ENCODE measurements at regions not wholly inside any gene's neighbourhood (a gene's known extent, or its start where the extent isn't known, plus 50 kb on each side); places are given as distances from the start of the nearest gene placed in this dataset.

DNA sequence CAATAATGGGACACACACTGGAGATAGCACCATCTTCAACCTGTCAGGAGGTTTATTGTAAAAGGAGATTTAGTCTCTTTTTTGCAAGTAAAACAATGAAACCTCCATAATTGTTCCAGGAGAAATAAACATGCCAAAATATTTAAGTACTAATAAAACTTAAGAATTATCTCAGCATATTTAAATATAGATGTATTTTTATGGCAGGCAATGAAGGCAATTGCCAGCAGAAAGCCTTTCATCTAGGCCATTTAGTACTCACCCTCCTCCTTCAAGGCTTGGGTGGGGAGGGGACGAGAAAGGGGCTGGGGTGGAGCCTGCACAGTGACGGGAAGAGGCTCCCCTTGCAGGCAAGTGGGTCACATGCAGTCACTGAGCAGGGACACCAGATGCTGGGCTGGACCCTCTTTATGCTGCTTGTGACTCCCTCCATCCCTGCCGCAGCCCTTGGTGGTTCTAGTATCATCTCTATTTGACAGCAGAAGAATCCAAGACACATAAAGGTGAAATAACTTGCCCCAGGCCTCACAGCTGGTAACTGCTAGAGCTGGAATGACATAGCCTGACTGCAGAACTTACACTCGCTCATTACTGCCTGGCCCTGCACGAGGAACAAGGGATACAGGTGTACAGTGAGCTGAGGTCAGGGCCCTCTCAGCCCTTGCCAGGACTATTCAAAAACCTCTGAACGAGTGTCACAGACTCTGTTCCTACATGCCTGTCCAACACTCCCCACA is 449.5 kb upstream of the ZMIZ1 start:
- DNase-seq (ENCODE audit: low spot score): peak; percentile 61

DNA sequence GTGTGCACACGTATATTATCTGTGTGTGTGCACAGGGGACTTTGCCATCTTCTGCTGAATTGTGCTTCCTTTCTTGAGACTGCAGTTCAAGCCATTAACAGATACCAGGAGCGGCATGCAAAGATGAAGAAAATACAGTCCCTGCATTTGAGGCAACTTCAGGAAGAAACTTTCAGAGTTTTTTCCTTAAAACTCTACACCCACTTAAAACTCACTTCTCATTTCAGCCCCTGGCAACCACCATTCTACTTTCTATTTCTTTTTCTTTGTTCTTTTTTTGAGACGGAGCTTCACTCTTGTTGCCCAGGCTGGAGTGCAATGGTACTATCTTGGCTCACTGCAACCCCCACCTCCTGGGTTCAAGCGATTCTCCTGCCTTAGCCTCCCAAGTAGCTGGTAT is 448.9 kb upstream of the ZMIZ1 start:
- no peak for DNase-seq (ENCODE audit: low spot score)

DNA sequence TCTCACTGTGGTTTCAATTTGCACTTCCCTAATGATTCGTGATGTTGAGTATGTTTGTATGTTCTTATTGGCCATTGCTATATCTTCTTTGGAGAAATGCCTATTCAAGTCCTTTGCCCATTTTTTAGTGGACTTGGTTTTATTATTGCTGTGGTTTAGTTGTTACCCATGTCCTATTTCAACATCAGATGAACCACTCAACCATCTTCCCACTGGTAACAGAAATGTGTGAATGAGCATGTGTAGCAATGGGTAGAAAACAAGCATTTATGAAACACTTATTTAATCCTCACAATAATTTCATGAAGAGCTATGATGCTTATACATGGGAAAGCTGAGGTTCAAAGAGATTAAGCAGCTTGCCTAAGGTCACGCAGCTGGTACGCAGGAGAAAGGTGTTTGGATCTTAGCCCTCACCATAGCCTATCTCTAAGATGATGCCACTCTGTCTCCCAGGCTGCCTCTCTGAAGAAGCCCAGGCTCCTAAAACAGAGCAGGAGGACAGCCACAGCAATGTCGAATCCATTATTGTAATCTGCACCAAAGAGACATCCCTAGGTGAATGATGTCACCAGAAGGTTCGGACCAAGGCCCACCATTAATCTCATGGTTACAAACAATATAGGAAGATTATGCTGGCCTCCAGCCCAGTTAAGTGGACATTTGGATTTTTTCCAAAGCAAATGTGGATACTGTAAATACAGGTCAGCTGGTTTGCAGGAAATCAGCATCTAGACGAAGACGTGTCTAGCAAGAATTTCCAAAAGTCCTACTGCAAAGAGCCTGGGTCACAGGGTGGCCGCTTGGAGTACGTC is 447.6 kb upstream of the ZMIZ1 start:
- DNase-seq (ENCODE audit: low spot score): peak; percentile 49

DNA sequence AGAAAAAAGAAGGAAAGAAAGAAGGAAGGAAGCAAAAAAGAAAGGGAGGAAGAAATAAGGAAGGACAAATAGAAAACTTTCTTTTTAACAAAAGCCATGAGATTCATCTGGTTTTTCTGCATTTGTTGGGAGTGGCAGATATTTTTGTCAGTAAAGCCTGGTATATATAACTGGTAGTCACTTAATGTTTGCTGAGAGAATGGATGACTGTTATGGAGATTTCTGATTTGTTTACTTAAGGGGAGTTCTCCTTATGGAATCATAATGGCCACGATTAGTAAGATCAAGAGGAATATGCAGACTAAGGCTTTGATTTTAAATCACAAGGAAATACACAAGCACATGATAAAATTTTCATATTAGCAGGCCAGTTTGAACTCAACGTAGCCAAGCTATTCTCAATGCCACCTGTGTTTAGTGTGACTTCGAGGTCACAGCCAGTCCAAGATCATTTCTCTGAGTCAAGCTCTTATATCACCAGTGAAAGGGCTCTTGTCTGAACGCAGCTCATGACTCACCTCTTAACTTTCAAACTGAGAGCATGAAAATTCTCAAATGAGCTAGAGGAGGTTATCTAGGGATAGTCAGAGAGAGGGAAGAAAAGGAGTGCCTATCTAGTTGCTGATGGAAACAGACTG is 445.1 kb upstream of the ZMIZ1 start:
- DNase-seq (ENCODE audit: low spot score): peak; percentile 3

DNA sequence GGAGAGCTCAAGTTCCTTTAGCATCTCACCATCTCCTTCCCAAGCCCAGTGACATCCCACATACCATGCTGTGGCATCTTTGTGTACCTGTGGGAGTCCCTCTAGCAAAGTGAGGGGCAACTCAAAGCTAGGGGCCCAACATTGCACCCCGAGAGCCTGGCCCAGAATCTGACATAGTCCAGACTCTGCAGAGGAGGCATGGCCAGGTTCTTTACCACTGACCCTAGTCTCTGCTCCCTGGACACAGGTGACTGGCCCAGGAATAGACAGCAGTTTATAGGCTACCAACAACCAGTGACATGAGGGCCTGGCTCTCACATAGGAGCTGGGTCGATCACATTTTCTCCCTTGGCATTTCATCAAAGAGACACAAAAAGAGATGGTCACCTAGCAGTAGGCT is 444.0 kb upstream of the ZMIZ1 start:
- no peak for DNase-seq (ENCODE audit: low spot score)

DNA sequence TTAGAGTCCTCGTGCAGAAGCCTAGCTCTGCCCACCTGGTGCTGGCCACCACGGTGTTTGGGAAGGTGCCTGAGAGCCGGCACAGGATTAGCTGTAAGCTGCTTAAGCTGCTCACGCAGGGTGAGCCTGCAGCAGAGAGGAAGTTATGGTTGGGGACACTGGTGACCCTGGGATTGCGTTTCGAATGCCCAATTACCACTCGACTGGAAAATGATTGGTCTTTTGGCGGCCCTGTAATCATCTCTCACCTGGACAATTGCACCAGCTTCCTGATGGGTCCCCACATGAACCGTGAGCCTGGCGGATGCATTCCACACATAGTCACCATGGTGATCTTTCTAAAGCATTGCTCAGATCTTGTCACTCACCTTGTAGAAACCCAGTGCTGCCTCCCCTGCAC is 442.3 kb upstream of the ZMIZ1 start:
- no peak for DNase-seq (ENCODE audit: low spot score)

DNA sequence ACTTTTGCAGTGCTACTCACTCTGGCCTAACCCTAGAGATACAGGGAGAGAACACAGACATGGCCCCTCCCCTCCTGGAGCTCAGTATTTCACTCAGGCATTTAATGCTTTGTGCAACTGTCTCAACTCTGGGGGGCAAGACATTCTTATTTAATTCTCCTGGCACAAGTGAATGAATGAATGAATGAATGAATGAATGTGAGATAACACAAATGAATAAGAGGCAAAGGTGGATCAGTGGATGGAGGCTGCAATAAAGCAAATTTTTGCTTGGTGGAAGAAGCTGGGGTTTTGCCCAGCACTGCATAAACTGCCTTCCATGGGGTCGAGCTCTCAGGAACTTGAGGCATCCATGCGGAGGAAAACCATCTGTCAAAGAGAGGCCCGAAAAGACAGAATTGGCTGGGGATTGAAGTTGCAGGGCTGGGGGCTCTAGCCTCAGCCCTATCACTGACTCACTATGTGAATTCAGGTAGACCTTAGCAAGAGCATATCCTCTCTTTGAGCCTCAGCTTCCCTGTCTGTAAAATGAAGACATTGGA is 441.4 kb upstream of the ZMIZ1 start:
- DNase-seq (ENCODE audit: low spot score): no peak

DNA sequence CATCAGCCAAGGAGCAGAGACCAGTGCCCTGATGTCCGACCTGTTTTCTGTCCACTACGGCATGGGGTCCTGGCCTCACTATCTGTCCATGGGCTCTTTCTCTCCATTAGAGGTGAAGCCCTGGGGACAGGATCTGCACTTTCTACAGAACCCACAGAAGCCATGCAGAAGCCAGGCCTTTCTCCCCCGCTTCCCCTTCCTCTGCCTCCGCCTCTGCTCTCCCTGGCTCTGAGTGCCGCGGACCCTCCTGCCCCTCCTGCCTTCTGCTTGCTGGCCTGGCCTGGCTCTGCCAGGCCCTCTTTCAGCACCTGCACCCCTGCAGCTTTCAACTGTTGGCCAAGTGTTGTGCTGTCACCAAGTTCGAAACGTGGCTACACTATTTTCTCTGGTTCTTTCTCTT is 439.8 kb upstream of the ZMIZ1 start:
- no peak for DNase-seq (ENCODE audit: low spot score)

DNA sequence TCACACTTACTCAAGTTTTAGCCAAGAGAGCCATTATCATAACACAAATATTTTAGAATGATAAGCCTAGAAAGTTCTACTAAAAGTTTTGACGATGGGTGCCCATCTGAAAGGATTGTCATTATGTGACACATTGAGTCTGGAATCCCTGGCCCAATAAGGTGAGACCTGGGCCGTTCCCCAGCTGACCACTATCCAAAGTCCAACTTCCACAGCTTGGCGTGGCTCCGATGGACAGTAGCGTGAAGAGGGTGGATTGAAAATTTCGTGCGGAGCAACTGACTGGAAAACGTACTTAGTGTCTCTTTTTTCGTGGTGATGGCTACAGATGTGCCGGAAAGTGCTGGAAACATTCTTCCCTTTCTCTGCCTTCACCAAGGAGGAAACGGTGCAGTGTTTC is 439.0 kb upstream of the ZMIZ1 start:
- no peak for DNase-seq (ENCODE audit: low spot score)

DNA sequence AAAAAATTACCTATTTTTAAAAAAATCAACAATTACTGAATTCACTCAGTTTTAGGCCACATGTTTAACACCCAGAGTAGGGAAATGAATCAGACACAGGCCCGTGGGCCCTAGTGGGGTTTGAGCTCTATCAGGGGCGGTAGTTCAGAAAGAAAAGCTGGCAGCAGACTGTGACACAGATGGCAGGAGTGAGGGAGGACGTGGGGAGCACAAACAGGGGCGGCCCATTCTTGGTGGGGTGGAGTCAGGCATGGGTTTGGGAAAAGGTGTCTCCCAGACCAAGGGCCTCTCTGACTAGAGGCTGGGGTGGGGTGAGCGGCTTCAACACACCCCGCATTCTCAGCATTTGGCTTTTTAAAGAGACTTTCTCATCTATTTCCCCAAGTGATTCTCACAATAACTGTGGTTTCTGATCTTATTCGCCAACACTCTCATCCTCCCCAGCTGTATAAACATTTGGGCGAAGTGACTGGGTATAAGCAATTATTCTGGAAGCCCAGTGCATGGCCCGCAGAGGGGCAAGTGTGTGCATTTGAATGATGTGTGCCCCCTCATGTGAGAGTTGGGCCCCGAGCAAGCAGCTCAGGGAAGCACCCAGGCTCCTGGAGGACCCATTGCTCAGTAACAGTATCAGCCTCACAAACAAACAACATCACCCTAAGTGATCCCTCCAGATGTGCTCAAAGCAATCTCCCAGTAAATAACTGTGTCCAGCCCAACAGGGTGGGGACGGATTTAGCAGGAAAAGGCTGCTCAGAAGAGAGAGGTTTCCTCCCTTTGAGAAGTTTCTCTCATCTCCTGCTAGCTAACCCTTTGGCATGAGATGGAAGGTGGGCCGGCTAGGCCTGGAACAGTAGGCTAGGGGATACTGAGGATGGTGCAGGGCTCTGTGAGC is 437.6 kb upstream of the ZMIZ1 start:
- no peak for DNase-seq (ENCODE audit: low spot score)

DNA sequence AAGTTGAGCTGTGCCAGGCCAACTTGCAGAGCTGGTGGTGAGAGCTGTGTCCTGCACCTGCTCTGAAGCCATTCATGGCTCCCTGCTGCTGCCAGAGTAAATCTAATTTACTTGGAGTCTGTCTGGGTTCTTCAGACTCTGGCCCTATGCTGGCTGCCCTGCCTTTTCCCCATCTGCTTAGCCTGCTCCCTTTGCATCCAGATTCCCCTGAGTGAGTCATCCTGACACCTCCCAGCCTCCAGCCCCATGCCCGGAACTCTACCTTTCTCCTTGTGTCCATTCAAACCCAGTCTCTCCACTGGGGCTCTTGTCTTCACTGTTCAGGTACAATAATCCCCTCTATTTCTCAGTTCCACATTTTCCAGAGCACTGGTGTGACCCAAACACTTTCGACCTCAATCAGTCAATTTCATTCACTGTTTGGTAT is 434.4 kb upstream of the ZMIZ1 start:
- no peak for DNase-seq (ENCODE audit: low spot score)

DNA sequence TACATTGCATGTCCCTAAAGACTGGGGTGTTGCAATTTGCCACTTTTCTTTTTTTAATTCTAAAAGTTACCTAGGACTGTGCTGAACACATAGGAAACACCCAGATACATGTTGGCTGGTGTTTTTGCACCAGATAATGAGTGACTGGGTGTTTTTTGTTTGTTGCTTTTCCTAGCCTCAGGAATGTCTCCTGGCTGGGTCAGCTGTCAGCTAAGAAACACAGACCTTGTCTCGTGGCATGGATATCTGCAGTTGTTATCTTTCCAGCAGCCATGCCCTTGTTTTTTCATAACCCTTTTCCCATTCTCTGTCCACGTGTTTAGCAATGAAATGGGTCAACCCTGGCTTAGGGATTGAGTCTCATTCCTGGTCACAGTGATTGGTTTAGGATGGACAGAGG is 433.9 kb upstream of the ZMIZ1 start:
- no peak for DNase-seq (ENCODE audit: low spot score)

DNA sequence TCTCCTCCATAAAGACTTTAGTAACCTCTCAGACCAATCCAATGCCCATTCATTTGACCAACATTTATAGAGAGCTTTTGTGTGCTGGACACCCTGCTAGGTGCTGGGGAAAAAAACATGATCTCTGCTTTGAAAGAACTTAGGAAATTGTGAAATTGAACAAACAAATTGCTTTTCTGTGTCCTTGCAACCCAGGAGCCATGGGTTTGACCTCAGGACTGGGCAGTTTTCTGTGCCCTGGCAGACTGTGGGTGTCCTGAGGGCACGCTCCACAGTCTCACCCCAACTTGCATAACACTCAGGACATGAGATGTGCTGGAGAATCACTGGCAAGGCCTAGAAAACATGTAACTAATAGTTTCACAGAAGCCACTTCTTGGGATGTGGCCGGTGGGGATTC is 429.1 kb upstream of the ZMIZ1 start:
- no peak for DNase-seq (ENCODE audit: low spot score)

DNA sequence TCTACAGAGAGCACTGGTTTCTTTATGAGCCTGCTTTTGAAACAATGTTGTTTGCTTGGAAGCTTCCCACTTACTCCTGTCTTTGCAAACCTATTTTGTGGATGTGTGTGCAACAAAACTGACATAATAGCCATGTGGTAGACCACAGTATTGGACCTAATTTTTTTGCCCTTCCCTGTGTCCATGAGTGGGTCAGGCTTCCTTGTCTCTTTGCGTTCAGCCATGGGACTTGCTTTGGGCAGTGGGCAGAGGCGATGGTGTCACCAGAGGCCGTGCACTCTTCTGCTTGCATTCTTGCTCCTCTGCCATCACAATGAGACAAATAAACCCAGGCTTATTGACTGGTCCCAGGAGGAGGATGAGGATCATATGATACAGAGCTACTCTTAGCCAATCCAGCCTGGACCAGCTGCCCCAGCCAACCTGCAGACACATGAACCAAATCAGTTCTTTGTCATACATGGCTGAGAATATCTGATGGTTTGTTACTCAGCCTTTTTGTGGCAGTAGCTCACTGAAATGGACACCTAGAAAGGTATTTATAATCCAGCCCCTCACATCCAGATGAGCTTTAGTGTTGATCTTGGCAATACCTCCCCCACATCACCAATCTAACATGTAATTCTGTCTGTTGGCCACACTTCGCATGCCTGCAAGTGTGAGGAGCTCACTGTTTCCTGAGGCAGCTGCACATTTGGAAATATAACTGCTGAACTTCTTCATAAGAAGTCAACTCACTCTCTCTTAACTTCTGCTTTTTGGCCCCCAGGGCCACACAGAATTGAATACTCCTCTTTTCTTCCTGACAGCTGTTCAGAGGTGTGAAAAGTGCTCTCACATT is 427.8 kb upstream of the ZMIZ1 start:
- no peak for DNase-seq (ENCODE audit: low spot score)

DNA sequence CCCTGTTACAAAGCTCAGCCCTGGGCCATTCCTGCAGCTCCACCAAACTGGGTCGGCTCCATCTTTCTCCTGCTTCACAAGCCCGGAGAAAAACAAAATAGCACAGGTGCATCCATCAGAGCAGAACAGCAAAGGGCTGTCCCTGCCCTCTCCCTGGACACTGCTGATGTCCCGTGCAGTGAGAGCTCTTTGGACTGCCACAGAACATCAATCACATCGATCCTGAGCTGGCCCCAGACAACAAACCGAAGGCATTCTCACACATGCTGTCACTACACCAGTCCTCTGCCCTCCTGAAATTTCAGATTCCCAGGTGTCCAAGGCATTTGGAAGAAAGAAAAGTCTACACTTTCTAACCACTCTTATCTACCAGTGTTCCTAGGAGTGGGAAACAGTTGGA is 427.1 kb upstream of the ZMIZ1 start:
- DNase-seq (ENCODE audit: low spot score): no peak

DNA sequence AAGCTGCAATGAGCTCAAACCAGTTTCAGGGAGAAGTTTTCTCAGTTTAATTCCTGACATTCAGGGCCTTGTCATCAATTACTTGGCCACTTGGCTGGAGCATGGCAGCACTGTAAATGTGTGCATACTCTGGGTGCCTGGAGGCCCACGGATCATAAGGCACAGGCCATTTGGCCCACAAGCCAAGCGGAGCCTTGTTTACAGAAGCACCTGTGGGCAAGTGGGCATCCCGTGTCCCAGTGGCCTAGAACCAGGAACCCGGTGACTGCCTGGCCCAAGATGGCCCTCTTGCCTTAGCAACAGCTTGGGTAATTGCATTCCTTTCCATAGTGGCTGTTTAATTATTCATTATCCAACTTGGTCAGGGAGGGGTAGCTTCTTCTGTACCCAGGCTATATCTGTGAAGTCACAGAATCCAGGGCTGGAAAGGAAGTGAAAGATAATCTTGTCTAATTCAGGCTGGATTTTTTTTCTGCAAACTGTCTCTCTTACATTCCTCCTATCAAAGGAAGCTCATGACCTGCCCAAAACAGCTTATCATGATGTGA is 426.4 kb upstream of the ZMIZ1 start:
- DNase-seq (ENCODE audit: low spot score): no peak

DNA sequence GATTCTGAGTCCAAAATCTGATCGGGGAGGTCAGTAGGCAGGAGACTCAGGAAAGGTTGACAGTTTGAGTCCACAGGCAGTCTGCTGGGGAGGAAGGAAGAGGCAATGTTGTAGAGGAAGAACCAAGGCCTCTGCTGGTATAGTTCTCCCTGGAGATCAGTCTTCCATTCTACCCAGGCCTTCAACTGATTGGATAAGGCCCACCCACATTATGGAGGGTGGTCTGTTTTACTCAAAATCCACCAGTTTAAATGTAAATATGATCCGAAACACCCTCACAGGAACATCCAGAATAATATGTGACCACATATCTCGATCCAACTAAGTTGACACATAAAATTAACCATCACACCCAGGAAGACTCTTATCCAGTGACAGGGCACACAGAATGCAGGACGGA is 425.3 kb upstream of the ZMIZ1 start:
- DNase-seq (ENCODE audit: low spot score): no peak

DNA sequence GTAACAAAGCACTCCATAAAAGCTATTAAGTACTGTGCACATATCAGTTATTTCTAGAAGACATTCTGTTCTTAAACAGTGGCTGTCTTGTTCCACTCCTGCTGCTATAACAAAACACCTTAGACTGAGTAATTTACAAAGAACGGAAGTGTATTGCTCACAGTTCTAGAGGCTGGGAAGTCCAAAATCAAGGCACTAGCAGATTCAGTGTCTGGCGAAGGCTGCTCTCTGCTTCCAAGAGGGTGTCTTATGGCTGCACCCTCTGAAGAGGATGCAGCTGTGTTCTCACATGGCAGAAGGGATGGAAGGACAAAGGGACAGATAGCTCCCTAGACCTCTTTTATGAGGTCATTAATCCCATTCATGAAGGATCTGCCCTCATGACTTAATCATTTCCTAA is 424.2 kb upstream of the ZMIZ1 start:
- no peak for DNase-seq (ENCODE audit: low spot score)

DNA sequence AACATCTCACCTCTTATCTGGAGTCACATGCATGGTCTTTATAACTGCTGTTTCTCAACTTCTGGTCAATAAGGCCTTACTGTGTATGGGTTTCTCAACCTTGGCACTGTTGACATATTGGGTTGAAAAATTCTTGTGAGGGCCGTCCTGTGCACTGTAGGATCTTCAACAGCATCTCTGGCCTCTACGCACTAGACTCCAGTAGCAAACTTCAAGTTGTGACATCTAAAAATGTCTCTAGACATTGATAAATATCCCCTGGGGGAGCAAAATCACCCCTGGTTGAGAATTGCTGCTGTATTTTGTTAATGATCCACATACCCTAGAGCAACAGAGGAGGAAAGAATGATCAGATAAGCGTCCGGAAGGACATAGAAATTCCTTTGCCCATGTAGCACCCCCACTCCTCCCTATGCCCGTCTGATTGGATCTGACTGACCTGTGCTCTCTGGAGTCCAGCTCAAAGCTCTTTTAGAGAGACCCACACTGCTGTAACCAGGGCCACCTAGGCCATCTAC is 423.5 kb upstream of the ZMIZ1 start:
- DNase-seq (ENCODE audit: low spot score): no peak

DNA sequence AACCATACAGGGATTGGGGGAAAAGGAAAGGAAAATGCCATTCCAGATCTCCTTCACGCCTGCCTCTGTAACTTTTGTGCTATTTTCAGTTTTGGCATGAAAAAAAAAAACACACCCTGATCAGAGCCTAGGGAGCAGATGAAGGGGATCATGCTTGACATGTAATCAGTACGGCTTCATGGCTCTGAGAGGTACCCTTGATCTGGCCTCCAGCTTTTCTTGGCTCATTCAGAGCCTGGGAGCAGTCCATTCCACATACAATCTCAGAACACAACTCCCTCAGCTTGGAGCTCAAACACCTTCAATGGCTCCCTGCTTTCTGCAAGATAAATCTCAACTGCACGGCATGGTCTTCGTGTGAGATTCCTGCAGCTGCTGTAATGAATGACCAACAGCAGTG is 422.8 kb upstream of the ZMIZ1 start:
- no peak for DNase-seq (ENCODE audit: low spot score)
